GM23338 (cell line): ENCODE measurements at regions not wholly inside any gene's neighbourhood (a gene's known extent, or its start where the extent isn't known, plus 50 kb on each side); places are given as distances from the start of the nearest gene placed in this dataset.

Experiments used
- ATAC-seq: fragments of 200-7000 bp; cut with Tn5 transposase; 3 replicates; pipeline ENCODE4 v1.9.1; 2020
- DNase-seq: peaks from one replicate; pipeline ENCODE4 v3.0.0-alpha.2; 2015; ENCODE audit warnings: low spot score
- H2AFZ ChIP-seq: fragments of 200-600 bp; sonication (generic); 2 replicates; pipeline ENCODE4 v1.8.0; 2016; ENCODE audit warnings: antibody characterized with exemption, mild to moderate bottlenecking, moderate library complexity
- H3F3A ChIP-seq: fragments of 200-600 bp; sonication (generic); replicated peaks from 2 replicates; pipeline ENCODE4 v1.8.0; 2017; ENCODE audit warnings: antibody characterized with exemption, mixed run types, low read depth
- H3K27ac ChIP-seq: fragments of 200-600 bp; sonication (generic); 2 replicates; pipeline ENCODE4 v1.6.1; 2016; ENCODE audit warnings: low read depth
- H3K27me3 ChIP-seq: fragments of 200-600 bp; sonication (generic); 2 replicates; pipeline ENCODE4 v1.8.0; 2016; ENCODE audit warnings: mild to moderate bottlenecking, mixed run types, moderate library complexity; ENCODE audit not compliant: insufficient read depth
- H3K36me3 ChIP-seq: fragments of 200-600 bp; sonication (generic); 2 replicates; pipeline ENCODE4 v1.8.0; 2016; ENCODE audit warnings: mild to moderate bottlenecking; ENCODE audit not compliant: insufficient read depth
- H3K4me1 ChIP-seq: fragments of 200-600 bp; sonication (generic); 2 replicates; pipeline ENCODE4 v1.8.0; 2016; ENCODE audit warnings: mild to moderate bottlenecking, moderate library complexity; ENCODE audit not compliant: insufficient read depth
- H3K4me2 ChIP-seq: fragments of 200-600 bp; sonication (generic); 2 replicates; pipeline ENCODE4 v1.7.1; 2017; ENCODE audit warnings: mixed run types
- H3K4me3 ChIP-seq: fragments of 200-600 bp; sonication (generic); 2 replicates; pipeline ENCODE4 v1.6.1; 2016; ENCODE audit warnings: mixed run types
- H3K79me2 ChIP-seq: fragments of 200-600 bp; sonication (generic); replicated peaks from 2 replicates; pipeline ENCODE4 v1.8.0; 2017; ENCODE audit warnings: mild to moderate bottlenecking; ENCODE audit not compliant: insufficient read depth
- H3K9me2 ChIP-seq: fragments of 200-600 bp; sonication (generic); 2 replicates; pipeline ENCODE4 v1.8.0; 2017; ENCODE audit not compliant: insufficient read depth
- H4K20me1 ChIP-seq: fragments of 200-600 bp; sonication (generic); replicated peaks from 2 replicates; pipeline ENCODE4 v1.8.0; 2017; ENCODE audit warnings: mild to moderate bottlenecking; ENCODE audit not compliant: insufficient read depth
- H3K27ac Mint-ChIP-seq: 2 replicates; pipeline ENCODE4 v1.8.0; 2020; ENCODE audit warnings: inconsistent platforms, mild to moderate bottlenecking, moderate library complexity, mixed read lengths
- H3K27me3 Mint-ChIP-seq: 3 replicates; pipeline ENCODE4 v1.8.0; 2022; ENCODE audit warnings: low read depth, mild to moderate bottlenecking, moderate library complexity, mixed read lengths, inconsistent platforms; ENCODE audit not compliant: insufficient read depth, poor library complexity
- H3K36me3 Mint-ChIP-seq: 3 replicates; pipeline ENCODE4 v1.8.0; 2021; ENCODE audit warnings: low read depth, mild to moderate bottlenecking, inconsistent platforms, moderate library complexity, mixed read lengths
- H3K4me1 Mint-ChIP-seq: 3 replicates; pipeline ENCODE4 v1.8.0; 2020; ENCODE audit warnings: mild to moderate bottlenecking, inconsistent platforms, mixed read lengths
- H3K4me3 Mint-ChIP-seq: 3 replicates; pipeline ENCODE4 v1.8.0; 2021; ENCODE audit warnings: moderate library complexity, mild to moderate bottlenecking, inconsistent platforms, mixed read lengths
- H3K9me3 Mint-ChIP-seq: 3 replicates; pipeline ENCODE4 v1.8.0; 2020; ENCODE audit warnings: moderate library complexity, mild to moderate bottlenecking, inconsistent platforms, mixed read lengths
- CREB1 ChIP-seq: fragments of 250-450 bp; sonication (Bioruptor Pico); IDR thresholded peaks from 2 replicates; pipeline ENCODE4 v1.5.0; 2020; ENCODE audit warnings: low read depth, mild to moderate bottlenecking, moderate library complexity
- EZH2 ChIP-seq: fragments of 200-600 bp; sonication (generic); IDR thresholded peaks from one replicate; pipeline ENCODE4 v1.8.0; 2017; ENCODE audit warnings: antibody characterized with exemption, mild to moderate bottlenecking, low read depth; ENCODE audit not compliant: unreplicated experiment
- EZH2phosphoT487 ChIP-seq: fragments of 200-600 bp; sonication (generic); IDR thresholded peaks from one replicate; pipeline ENCODE4 v1.8.1; 2018; ENCODE audit warnings: antibody characterized with exemption; ENCODE audit not compliant: unreplicated experiment
- JUNB ChIP-seq: IDR thresholded peaks from one replicate; pipeline ENCODE4 v1.6.1; 2016; ENCODE audit warnings: antibody characterized with exemption; ENCODE audit not compliant: unreplicated experiment
- NANOG ChIP-seq: IDR thresholded peaks from 2 replicates; pipeline ENCODE4 v1.6.1; 2016; ENCODE audit warnings: antibody characterized with exemption, borderline replicate concordance
- POLR2AphosphoS5 ChIP-seq: IDR thresholded peaks from 2 replicates; pipeline ENCODE4 v1.6.1; 2016; ENCODE audit warnings: antibody characterized with exemption, low read depth
- REST ChIP-seq: IDR thresholded peaks from one replicate; pipeline ENCODE4 v1.6.1; 2018; ENCODE audit warnings: antibody characterized with exemption; ENCODE audit not compliant: unreplicated experiment
- STAT1 ChIP-seq: IDR thresholded peaks from one replicate; pipeline ENCODE4 v1.6.1; 2016; ENCODE audit warnings: antibody characterized with exemption; ENCODE audit not compliant: unreplicated experiment
- ZNF114 ChIP-seq: fragments of 250-450 bp; sonication (Bioruptor Pico); IDR thresholded peaks from 2 replicates; pipeline ENCODE4 v1.5.0; 2020; ENCODE audit warnings: mild to moderate bottlenecking, moderate library complexity
- ZNF331 ChIP-seq: fragments of 250-450 bp; sonication (Bioruptor Pico); IDR thresholded peaks from 2 replicates; pipeline ENCODE4 v1.5.0; 2020; ENCODE audit warnings: low read depth, mild to moderate bottlenecking, moderate library complexity
- ZNF462 ChIP-seq: fragments of 250-450 bp; sonication (Bioruptor Pico); IDR thresholded peaks from 2 replicates; pipeline ENCODE4 v1.5.0; 2020; ENCODE audit warnings: mild to moderate bottlenecking, moderate library complexity
- TF ChIP-seq, protein P1 (sequence below), 2 experiments: fragments of 200-600 bp in 1 of 2; sonication (generic) in 1 of 2; conservative IDR thresholded peaks; 2 replicates each; pipeline versions ENCODE4 v1.5.1 to v1.6.1; 2016 to 2017; ENCODE audit warnings: antibody characterized with exemption in 2 of 2, low read depth in 2 of 2, mild to moderate bottlenecking in 2 of 2, moderate library complexity in 1 of 2
- TF ChIP-seq, protein P2 (sequence below): IDR thresholded peaks from 2 replicates; pipeline ENCODE4 v1.6.1; 2016; ENCODE audit warnings: antibody characterized with exemption

DNA sequence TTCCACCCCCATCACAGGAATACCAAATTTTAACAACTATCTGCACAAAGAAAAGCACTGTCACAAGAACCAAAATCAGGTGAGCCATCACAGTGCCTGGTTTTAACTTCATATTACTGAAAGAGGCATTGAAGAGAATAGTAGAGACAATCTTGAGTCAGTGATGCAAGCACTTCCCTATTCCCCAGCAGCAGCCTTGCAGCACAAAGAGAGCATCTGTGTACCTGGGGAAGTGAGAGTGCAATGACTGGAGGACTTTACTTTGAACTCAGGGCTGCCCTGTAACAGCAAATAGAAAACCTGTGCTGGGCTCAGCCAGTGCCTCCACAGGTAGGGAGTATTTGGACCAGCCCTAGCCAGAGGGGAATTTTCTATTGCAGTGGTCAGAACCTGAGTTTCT lies 361.8 kb downstream of the TEX13C start:
- DNase-seq (no peak), ATAC-seq (no peak)
- Mint-ChIP-seq H3K4me1 (peaks cover 5% of the 10 kb centered on the region; the same call in 2 of the 3 replicates), H3K27me3 (no peaks in the 10 kb centered on the region), H3K9me3 (peaks cover 2% of the 10 kb centered on the region; the same call in 2 of the 3 replicates), H3K27ac (no peak overlapping the region), H3K4me3 (no peak overlapping the region), H3K36me3 (peaks cover 5% of the 10 kb centered on the region; the same call in 2 of the 3 replicates)
- no peak overlapping the region for H3K4me3 ChIP-seq
- no peaks in the 10 kb centered on the region for H3F3A ChIP-seq
- TF ChIP-seq ZNF462 (CRISPR knock-in tag) = no peak
- TF ChIP-seq EZH2phosphoT487 = no peak
- no peak for TF ChIP-seq NANOG
- no peak for TF ChIP-seq STAT1
- TF ChIP-seq ZNF114 (CRISPR knock-in tag) = no peak
- no peak for TF ChIP-seq REST
- no peak for TF ChIP-seq EZH2
- TF ChIP-seq JUNB = no peak
- TF ChIP-seq POLR2AphosphoS5 = no peak
- TF ChIP-seq, protein P1, sequence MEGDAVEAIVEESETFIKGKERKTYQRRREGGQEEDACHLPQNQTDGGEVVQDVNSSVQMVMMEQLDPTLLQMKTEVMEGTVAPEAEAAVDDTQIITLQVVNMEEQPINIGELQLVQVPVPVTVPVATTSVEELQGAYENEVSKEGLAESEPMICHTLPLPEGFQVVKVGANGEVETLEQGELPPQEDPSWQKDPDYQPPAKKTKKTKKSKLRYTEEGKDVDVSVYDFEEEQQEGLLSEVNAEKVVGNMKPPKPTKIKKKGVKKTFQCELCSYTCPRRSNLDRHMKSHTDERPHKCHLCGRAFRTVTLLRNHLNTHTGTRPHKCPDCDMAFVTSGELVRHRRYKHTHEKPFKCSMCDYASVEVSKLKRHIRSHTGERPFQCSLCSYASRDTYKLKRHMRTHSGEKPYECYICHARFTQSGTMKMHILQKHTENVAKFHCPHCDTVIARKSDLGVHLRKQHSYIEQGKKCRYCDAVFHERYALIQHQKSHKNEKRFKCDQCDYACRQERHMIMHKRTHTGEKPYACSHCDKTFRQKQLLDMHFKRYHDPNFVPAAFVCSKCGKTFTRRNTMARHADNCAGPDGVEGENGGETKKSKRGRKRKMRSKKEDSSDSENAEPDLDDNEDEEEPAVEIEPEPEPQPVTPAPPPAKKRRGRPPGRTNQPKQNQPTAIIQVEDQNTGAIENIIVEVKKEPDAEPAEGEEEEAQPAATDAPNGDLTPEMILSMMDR (conservative IDR thresholded peaks at IDR 0.05; ENCODE audit: low read depth in 2 of 2) = no peak
- TF ChIP-seq CREB1 (CRISPR knock-in tag) = no peak
- TF ChIP-seq, protein P2, sequence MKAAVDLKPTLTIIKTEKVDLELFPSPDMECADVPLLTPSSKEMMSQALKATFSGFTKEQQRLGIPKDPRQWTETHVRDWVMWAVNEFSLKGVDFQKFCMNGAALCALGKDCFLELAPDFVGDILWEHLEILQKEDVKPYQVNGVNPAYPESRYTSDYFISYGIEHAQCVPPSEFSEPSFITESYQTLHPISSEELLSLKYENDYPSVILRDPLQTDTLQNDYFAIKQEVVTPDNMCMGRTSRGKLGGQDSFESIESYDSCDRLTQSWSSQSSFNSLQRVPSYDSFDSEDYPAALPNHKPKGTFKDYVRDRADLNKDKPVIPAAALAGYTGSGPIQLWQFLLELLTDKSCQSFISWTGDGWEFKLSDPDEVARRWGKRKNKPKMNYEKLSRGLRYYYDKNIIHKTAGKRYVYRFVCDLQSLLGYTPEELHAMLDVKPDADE = no peak
- no peak for TF ChIP-seq ZNF331 (CRISPR knock-in tag)
- H3K79me2 ChIP-seq = no peaks in the 10 kb centered on the region
- no peaks in the 10 kb centered on the region for H3K36me3 ChIP-seq
- no peaks in the 10 kb centered on the region for H3K9me2 ChIP-seq
- no peak overlapping the region for H3K27ac ChIP-seq
- no peaks in the 10 kb centered on the region for H3K4me1 ChIP-seq
- H2AFZ ChIP-seq = no peak overlapping the region
- no peaks in the 10 kb centered on the region for H3K27me3 ChIP-seq
- no peak overlapping the region for H3K4me2 ChIP-seq
- H4K20me1 ChIP-seq = no peaks in the 10 kb centered on the region
